GM12878 (cell line): ENCODE measurements at regions not wholly inside any gene's neighbourhood (a gene's known extent, or its start where the extent isn't known, plus 50 kb on each side); places are given as distances from the start of the nearest gene placed in this dataset.

ENCODE experiments used
- ATAC-seq: fragments of 200-7000 bp; cut with Tn5 transposase; 3 replicates; pipeline ENCODE4 v1.9.1; 2020; ENCODE audit warnings: mild to moderate bottlenecking, moderate library complexity
- BruUV-seq: library from RNA; stranded (reverse); fragments of 400-500 nt; replicated peaks from 2 replicates; lab custom pipeline; 2021; lab: Mats Ljungman, UMichigan
- CTCF ChIA-PET: fragments of 300-600 bp; sonication (Branson Sonifier 250); formaldehyde crosslinking; extraction: SDS; loops from one replicate; lab custom pipeline; 2021; ENCODE audit warnings: inconsistent platforms; lab: Yijun Ruan, JAX
- POLR2A ChIA-PET: fragments of 350-600 bp; formaldehyde crosslinking; extraction: SDS; loops from one replicate; lab custom pipeline; 2021; ENCODE audit warnings: inconsistent platforms; lab: Charles Lee
- RAD21 ChIA-PET: fragments of 300-600 bp; sonication (Branson Sonifier 250); formaldehyde crosslinking; loops from one replicate; lab custom pipeline; 2023; ENCODE audit warnings: antibody characterized with exemption; ENCODE audit not compliant: unreplicated experiment; lab: Charles Lee
- SMC1A ChIA-PET: fragments of 300-600 bp; sonication (Branson Sonifier 250); formaldehyde crosslinking; loops from one replicate; lab custom pipeline; 2023; ENCODE audit not compliant: unreplicated experiment, uncharacterized antibody; lab: Charles Lee
- DNase-seq: peaks from one replicate; pipeline ENCODE4 v3.0.0-alpha.2; 2011; ENCODE audit warnings: low read depth, low spot score
- FAIRE-seq: peaks from 3 replicates; lab custom pipeline; 2011; peaks lifted over from hg19 to GRCh38; lab: Jason Lieb, UNC
- H2AFZ ChIP-seq: 2 replicates; pipeline ENCODE4 v1.6.0; 2011; ENCODE audit warnings: low read depth, low read length, control low read depth; ENCODE audit not compliant: control insufficient read depth
- H3K27ac ChIP-seq: 2 replicates; pipeline ENCODE4 v1.5.1; 2011; ENCODE audit warnings: control low read depth; ENCODE audit not compliant: control insufficient read depth, insufficient read depth
- H3K27me3 ChIP-seq, 2 experiments: replicated peaks in 1 of 2; 2 replicates each; pipeline versions ENCODE4 v1.6.0 to v1.6.1; 2011; ENCODE audit warnings: low read length in 1 of 2; ENCODE audit not compliant: control insufficient read depth in 2 of 2, insufficient read depth in 2 of 2
- H3K36me3 ChIP-seq, 2 experiments: 2 replicates each; pipeline ENCODE4 v1.5.1; 2011; ENCODE audit warnings: low read length in 1 of 2; ENCODE audit not compliant: control insufficient read depth in 2 of 2, insufficient read depth in 2 of 2
- H3K4me1 ChIP-seq: 2 replicates; pipeline ENCODE4 v1.6.1; 2011; ENCODE audit warnings: mild to moderate bottlenecking, low read length, moderate library complexity, mixed read lengths; ENCODE audit not compliant: control insufficient read depth, insufficient read depth
- H3K4me2 ChIP-seq: 2 replicates; pipeline ENCODE4 v1.6.0; 2011; ENCODE audit warnings: control low read depth; ENCODE audit not compliant: control insufficient read depth, insufficient read depth
- H3K4me3 ChIP-seq: fragments of 200-600 bp; sonication (generic); 2 replicates; pipeline ENCODE4 v1.5.1; 2016
- H3K79me2 ChIP-seq: 2 replicates; pipeline ENCODE4 v1.6.0; 2011; ENCODE audit warnings: low read length; ENCODE audit not compliant: control insufficient read depth, insufficient read depth
- H3K9ac ChIP-seq: 2 replicates; pipeline ENCODE4 v1.8.0; 2011; ENCODE audit warnings: low read length, control low read depth, mixed read lengths; ENCODE audit not compliant: control insufficient read depth, insufficient read depth
- H3K9me3 ChIP-seq: replicated peaks from 3 replicates; pipeline ENCODE4 v1.5.1; 2011; ENCODE audit warnings: mild to moderate bottlenecking, low read length; ENCODE audit not compliant: control insufficient read depth, insufficient read depth
- H4K20me1 ChIP-seq: 2 replicates; pipeline ENCODE4 v1.6.0; 2011; ENCODE audit not compliant: control insufficient read depth, insufficient read depth
- ASH2L ChIP-seq: fragments of 300-600, 200-600 bp; sonication (generic); IDR thresholded peaks from 2 replicates; pipeline ENCODE4 v1.6.1; 2017; ENCODE audit warnings: low read depth, mild to moderate bottlenecking, borderline replicate concordance
- BACH1 ChIP-seq: fragments of 450-650 bp; IDR thresholded peaks from 2 replicates; pipeline ENCODE4 v1.6.1; 2017; ENCODE audit warnings: mild to moderate bottlenecking, borderline replicate concordance
- BRCA1 ChIP-seq: IDR thresholded peaks from 2 replicates; pipeline ENCODE4 v1.6.1; 2011; ENCODE audit warnings: low read depth, low read length, improper control_type of control experiment
- CREM ChIP-seq: IDR thresholded peaks from 2 replicates; pipeline ENCODE4 v1.6.1; 2014; ENCODE audit warnings: antibody characterized with exemption, low read depth
- CUX1 ChIP-seq: IDR thresholded peaks from 2 replicates; pipeline ENCODE4 v1.6.1; 2012; ENCODE audit warnings: improper control_type of control experiment, low read depth, low read length; ENCODE audit not compliant: insufficient replicate concordance
- E4F1 ChIP-seq: fragments of 450-650 bp; IDR thresholded peaks from 2 replicates; pipeline ENCODE4 v1.6.1; 2018; ENCODE audit warnings: borderline replicate concordance, mild to moderate bottlenecking; ENCODE audit not compliant: partially characterized antibody
- GATAD2B ChIP-seq: fragments of 450-650 bp; conservative IDR thresholded peaks from 2 replicates; pipeline ENCODE4 v1.6.1; 2017; ENCODE audit warnings: low read depth, mild to moderate bottlenecking, moderate library complexity
- IRF5 ChIP-seq: fragments of 450-650 bp; IDR thresholded peaks from 2 replicates; pipeline ENCODE4 v1.6.1; 2017; ENCODE audit warnings: borderline replicate concordance
- KAT2A ChIP-seq: conservative IDR thresholded peaks from 2 replicates; pipeline ENCODE4 v1.6.1; 2011; ENCODE audit warnings: low read depth, low read length; ENCODE audit not compliant: control insufficient read depth
- MEF2A ChIP-seq: IDR thresholded peaks from 2 replicates; pipeline ENCODE4 v1.6.1; 2011; ENCODE audit warnings: low read depth, mild to moderate bottlenecking, low read length, moderate library complexity; ENCODE audit not compliant: insufficient read depth
- PAX5 ChIP-seq: IDR thresholded peaks from 2 replicates; pipeline ENCODE4 v1.6.1; 2011; ENCODE audit warnings: low read depth, low read length, borderline replicate concordance
- POLR2AphosphoS5 ChIP-seq: IDR thresholded peaks from 2 replicates; pipeline ENCODE4 v1.6.1; 2011; ENCODE audit warnings: mild to moderate bottlenecking, low read length, inconsistent platforms
- RAD21 ChIP-seq: IDR thresholded peaks from 2 replicates; pipeline ENCODE4 v1.6.1; 2011; ENCODE audit warnings: mild to moderate bottlenecking, low read depth, low read length, moderate library complexity; ENCODE audit not compliant: insufficient read depth
- STAT3 ChIP-seq: IDR thresholded peaks from 2 replicates; pipeline ENCODE4 v1.6.1; 2011; ENCODE audit warnings: low read depth, low read length, improper control_type of control experiment
- TCF3 ChIP-seq: IDR thresholded peaks from 2 replicates; pipeline ENCODE4 v1.6.1; 2012; ENCODE audit warnings: low read depth, mild to moderate bottlenecking, low read length, borderline replicate concordance; ENCODE audit not compliant: insufficient read depth
- YBX1 ChIP-seq: fragments of 450-650 bp; IDR thresholded peaks from 2 replicates; pipeline ENCODE4 v1.6.1; 2016; ENCODE audit warnings: antibody characterized with exemption
- ZNF24 ChIP-seq: fragments of 450-650 bp; IDR thresholded peaks from 2 replicates; pipeline ENCODE4 v1.6.1; 2017; ENCODE audit warnings: antibody characterized with exemption, mild to moderate bottlenecking
- ZNF274 ChIP-seq: IDR thresholded peaks from one replicate; pipeline ENCODE4 v1.8.0; 2011; ENCODE audit not compliant: insufficient read length, insufficient read depth
- ZSCAN29 ChIP-seq: fragments of 450-650 bp; IDR thresholded peaks from 2 replicates; pipeline ENCODE4 v1.6.1; 2017; ENCODE audit warnings: mild to moderate bottlenecking, moderate library complexity
- in situ Hi-C: fragments of 300-500 bp; cut with MboI; formaldehyde crosslinking; loops from 9 replicates; pipeline ENCODE4 v1.14.3; 2018; ENCODE audit warnings: mixed read lengths
- intact Hi-C: fragments of 100-400 bp; cut with micrococcal nuclease; formaldehyde crosslinking; loops from one replicate; pipeline ENCODE4 v1.14.2; 2022; ENCODE audit not compliant: unreplicated experiment

GRCh38 chr4:133719098-133719497 lies 482.5 kb downstream of the PABPC4L start:
- CTCF ChIA-PET: no interaction called here
- intact Hi-C loops (no loop called here), in situ Hi-C loops (no loop called here)
- H3K4me2 ChIP-seq: no peak overlapping the region
- H3K79me2 ChIP-seq: no peaks in the 10 kb centered on the region
- POLR2A ChIA-PET: no interaction called here
- TF ChIP-seq BACH1 (no peak), YBX1 (no peak), STAT3 (no peak), ZNF274 (no peak), ZSCAN29 (no peak), CREM (no peak), PAX5 (no peak), TCF3 (no peak), E4F1 (no peak), CUX1 (no peak), RAD21 (no peak), IRF5 (no peak), BRCA1 (no peak), ZNF24 (no peak), ASH2L (no peak), POLR2AphosphoS5 (no peak), GATAD2B (no peak), MEF2A (no peak), KAT2A (no peak)
- ATAC-seq (no peak), FAIRE-seq (no peak), DNase-seq (no peak)
- H3K27ac ChIP-seq: no peak overlapping the region
- H2AFZ ChIP-seq: no peak overlapping the region
- SMC1A ChIA-PET: no interaction called here
- H3K9ac ChIP-seq: no peak overlapping the region
- H3K9me3 ChIP-seq: no peaks in the 10 kb centered on the region
- RAD21 ChIA-PET: no interaction called here
- BruUV-seq: no TSS peak
- no peak overlapping the region for H3K4me3 ChIP-seq
- no peaks in the 10 kb centered on the region for H3K4me1 ChIP-seq
- no peaks in the 10 kb centered on the region for H3K27me3 ChIP-seq
- H4K20me1 ChIP-seq: no peaks in the 10 kb centered on the region
- H3K36me3 ChIP-seq: no peaks in the 10 kb centered on the region
